ENCODE measurements at regions not wholly inside any gene's neighbourhood (a gene's known extent, or its start where the extent isn't known, plus 50 kb on each side); places are given as distances from the start of the nearest gene placed in this dataset.

DNA sequence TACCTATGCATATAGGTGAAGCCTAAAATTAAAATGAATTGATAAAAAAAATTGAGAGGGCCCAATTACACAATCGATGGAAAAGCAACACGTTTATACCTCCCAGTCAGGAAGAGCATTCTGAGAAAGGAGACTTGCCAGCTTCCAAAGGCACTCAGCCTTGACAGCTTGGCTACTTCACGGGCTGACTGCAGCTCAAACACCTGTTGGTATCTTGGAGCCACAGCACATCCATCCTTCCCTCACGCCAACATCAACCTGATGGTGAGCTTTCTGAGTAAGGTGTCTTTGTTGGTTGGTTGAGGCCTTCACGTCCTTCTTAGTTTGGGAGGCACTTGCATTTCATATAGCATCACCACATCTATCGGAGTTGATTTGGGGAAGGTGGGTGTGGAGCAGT, 598.9 kb upstream of the DIPK2B start (continued):
- no peak for TF ChIP-seq SMARCB1 (IDR thresholded peaks at IDR 0.05; ENCODE audit: insufficient read length, low read depth)

DNA sequence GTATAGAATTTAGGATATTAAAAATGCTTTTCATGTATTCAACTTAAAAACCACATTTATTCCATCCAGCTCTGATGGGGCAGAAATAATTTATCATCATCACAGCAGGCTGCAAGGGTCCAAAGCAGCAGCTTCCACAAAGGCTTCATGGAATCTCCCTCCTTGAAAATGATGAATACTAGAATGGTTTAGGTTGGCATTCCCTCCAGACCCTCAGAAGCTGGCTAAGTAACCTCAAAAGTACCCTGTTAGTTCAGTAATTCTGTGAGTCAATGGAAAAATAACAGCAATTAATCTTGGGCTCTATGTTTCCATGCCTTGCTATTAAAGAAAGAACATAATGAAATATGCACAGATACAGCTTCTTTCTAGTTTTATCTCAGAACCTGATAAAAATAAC, 594.9 kb upstream of the DIPK2B start:
- no peaks in the 10 kb centered on the region for H3K79me2 ChIP-seq (ENCODE audit: control insufficient read depth, insufficient read depth, low read length)
- H3K9ac ChIP-seq (ENCODE audit: insufficient read depth in 1 of 2, low read depth in 2 of 2, low read length in 2 of 2): no peak overlapping the region
- H3K9me3 ChIP-seq (replicated peaks; ENCODE audit: control insufficient read depth, insufficient read depth, low read depth, low read length): no peaks in the 10 kb centered on the region
- H3K36me3 ChIP-seq (ENCODE audit: control insufficient read depth, insufficient read depth, low read length): no peaks in the 10 kb centered on the region
- no peak for FAIRE-seq
- H2AFZ ChIP-seq (ENCODE audit: low read depth, low read length): no peak overlapping the region
- H3K4me2 ChIP-seq (ENCODE audit: insufficient read depth, low read length): no peak overlapping the region
- CTCF ChIA-PET (ENCODE audit: low intra/inter-chr PET ratio): no interaction called here
- POLR2A ChIA-PET: no interaction called here
- ATAC-seq: no peak
- no peak overlapping the region for H3K27ac ChIP-seq (ENCODE audit: extremely low read depth, low read depth, low read length)
- no peak for DNase-seq (ENCODE audit: extremely low read depth in 1 of 4, low spot score in 3 of 4)
- in situ Hi-C loops (cut with MboI): no loop called here
- no peaks in the 10 kb centered on the region for H3K27me3 ChIP-seq (ENCODE audit: control insufficient read depth in 2 of 2, insufficient read depth in 2 of 2, low read length in 2 of 2)
- H3K4me1 ChIP-seq (replicated peaks in 1 of 2; ENCODE audit: control insufficient read depth in 2 of 2, insufficient read depth in 2 of 2, low read length in 2 of 2): no peaks in the 10 kb centered on the region
- no TSS peak for BruUV-seq (replicated peaks)
- no peak for TF ChIP-seq ZKSCAN3 (CRISPR knock-in tag; IDR thresholded peaks at IDR 0.05)
- no peak for TF ChIP-seq ESRRB (CRISPR knock-in tag; IDR thresholded peaks at IDR 0.05; ENCODE audit: borderline replicate concordance)
- TF ChIP-seq FOXM1 (IDR thresholded peaks at IDR 0.05; ENCODE audit: low read depth): no peak
- TF ChIP-seq FOXM1 (CRISPR knock-in tag; IDR thresholded peaks at IDR 0.05; ENCODE audit: low read depth): no peak
- no peak for TF ChIP-seq ETV6 (IDR thresholded peaks at IDR 0.05; ENCODE audit: borderline replicate concordance in 1 of 2, low read depth in 2 of 2, low read length in 1 of 2)
- no peak for TF ChIP-seq ETV6 (CRISPR knock-in tag; IDR thresholded peaks at IDR 0.05; ENCODE audit: borderline replicate concordance)
- TF ChIP-seq GABPB2 (CRISPR knock-in tag; conservative IDR thresholded peaks at IDR 0.05): no peak
- TF ChIP-seq PTRF (tag; IDR thresholded peaks at IDR 0.05): no peak
- TF ChIP-seq, protein P1, sequence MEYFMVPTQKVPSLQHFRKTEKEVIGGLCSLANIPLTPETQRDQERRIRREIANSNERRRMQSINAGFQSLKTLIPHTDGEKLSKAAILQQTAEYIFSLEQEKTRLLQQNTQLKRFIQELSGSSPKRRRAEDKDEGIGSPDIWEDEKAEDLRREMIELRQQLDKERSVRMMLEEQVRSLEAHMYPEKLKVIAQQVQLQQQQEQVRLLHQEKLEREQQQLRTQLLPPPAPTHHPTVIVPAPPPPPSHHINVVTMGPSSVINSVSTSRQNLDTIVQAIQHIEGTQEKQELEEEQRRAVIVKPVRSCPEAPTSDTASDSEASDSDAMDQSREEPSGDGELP (CRISPR knock-in tag; IDR thresholded peaks at IDR 0.05; ENCODE audit: borderline replicate concordance): no peak
- TF ChIP-seq, protein P2, sequence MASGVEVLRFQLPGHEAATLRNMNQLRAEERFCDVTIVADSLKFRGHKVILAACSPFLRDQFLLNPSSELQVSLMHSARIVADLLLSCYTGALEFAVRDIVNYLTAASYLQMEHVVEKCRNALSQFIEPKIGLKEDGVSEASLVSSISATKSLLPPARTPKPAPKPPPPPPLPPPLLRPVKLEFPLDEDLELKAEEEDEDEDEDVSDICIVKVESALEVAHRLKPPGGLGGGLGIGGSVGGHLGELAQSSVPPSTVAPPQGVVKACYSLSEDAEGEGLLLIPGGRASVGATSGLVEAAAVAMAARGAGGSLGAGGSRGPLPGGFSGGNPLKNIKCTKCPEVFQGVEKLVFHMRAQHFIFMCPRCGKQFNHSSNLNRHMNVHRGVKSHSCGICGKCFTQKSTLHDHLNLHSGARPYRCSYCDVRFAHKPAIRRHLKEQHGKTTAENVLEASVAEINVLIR (CRISPR knock-in tag; IDR thresholded peaks at IDR 0.05): no peak
- no peak for TF ChIP-seq CBX3 (IDR thresholded peaks at IDR 0.05; ENCODE audit: borderline replicate concordance in 1 of 2, low read length in 2 of 2)
- no peak for TF ChIP-seq FOXK2 (conservative IDR thresholded peaks at IDR 0.05 in 1 of 2, IDR thresholded peaks at IDR 0.05 in 1 of 2; ENCODE audit: low read depth in 2 of 2)
- no peak for TF ChIP-seq WHSC1 (IDR thresholded peaks at IDR 0.05; ENCODE audit: low read length)
- TF ChIP-seq GABPB1 (CRISPR knock-in tag; IDR thresholded peaks at IDR 0.05): no peak
- H3K4me3 ChIP-seq: no peak overlapping the region
- no peaks in the 10 kb centered on the region for H3K9me1 ChIP-seq (ENCODE audit: control insufficient read depth, insufficient read depth, low read length)
- intact Hi-C loops (cut with micrococcal nuclease): no loop called here
- H4K20me1 ChIP-seq (replicated peaks; ENCODE audit: control insufficient read depth, insufficient read depth, low read length): no peaks in the 10 kb centered on the region
